Middle frontal gyrus (tissue), 1 donor: ENCODE measurements at regions not wholly inside any gene's neighbourhood (a gene's known extent, or its start where the extent isn't known, plus 50 kb on each side); places are given as distances from the start of the nearest gene placed in this dataset.
"Not testable (repeated sequence)": the region's sequence is repeated elsewhere in the genome, so short reads cannot be mapped to it uniquely, and the experiment has no call there.

Experiments
- DNase-seq: peaks from one replicate; pipeline ENCODE4 v3.0.0-alpha.2; 2015; ENCODE audit warnings: low spot score; ENCODE audit errors: extremely low spot score

DNA sequence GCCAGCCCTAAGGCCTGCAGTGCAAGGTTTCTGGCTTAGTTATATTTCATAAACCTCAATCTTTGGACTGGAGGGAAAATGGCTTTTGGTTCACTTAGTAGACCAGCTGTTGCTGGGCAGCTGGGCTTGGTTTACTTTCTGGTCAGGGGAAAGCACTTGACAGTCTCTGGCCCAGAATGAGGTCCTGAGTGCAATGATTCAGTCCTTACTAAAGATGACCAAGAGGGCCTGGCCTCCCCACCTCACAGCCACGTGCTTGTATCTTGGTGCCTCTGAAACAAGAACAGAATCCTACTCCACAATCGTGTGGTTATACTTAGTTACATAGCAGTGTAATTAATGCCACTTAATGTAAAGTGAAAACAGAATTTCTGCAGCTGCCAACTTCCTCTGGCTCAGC, 325.5 kb upstream of the MEIS1 start:
- DNase-seq: no peak

DNA sequence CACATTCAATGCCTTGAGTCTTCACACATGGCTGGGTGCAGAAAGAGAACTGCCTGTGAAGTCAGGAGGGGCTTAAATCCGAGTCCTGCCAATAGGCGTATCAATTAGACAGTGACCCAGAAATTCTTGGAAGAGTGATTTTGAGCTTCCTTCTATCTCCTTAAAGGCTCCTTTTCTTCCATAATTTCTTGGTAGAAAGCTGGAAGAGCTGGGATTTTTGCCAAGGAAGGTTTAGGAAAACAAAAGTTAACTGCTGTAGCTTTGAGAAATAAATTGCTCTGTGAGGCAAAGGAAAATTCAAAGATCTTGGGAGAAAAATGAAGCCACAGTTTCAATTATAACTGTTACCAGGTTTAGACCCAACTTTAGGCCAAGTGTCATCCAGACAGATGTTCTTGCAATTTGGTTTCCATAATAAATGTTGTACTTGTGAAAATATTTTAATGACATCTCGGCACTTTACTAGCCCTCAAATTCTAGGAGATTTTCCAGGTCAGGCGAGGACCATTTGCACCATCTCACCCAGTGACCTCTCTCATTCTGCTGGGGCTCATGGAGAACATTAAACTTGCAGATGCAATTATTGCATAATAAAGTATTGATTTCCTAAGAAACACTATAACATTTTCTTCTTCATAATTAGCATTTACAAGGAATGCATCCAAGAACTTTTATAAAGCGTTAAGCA, 329.7 kb upstream of the MEIS1 start:
- peak; percentile 6 for DNase-seq

- DNase-seq: no peak
Observed at GRCh38 chr2:66103581-66103980, 331.3 kb upstream of the MEIS1 start.

GRCh38 chr2:66101206-66101605, 333.7 kb upstream of the MEIS1 start:
- DNase-seq: no peak

GRCh38 chr2:66095820-66096345, 339.0 kb upstream of the MEIS1 start:
- DNase-seq: no peak

- not testable (repeated sequence) for DNase-seq
Observed at GRCh38 chr2:66094689-66095088, 340.2 kb upstream of the MEIS1 start.

DNA sequence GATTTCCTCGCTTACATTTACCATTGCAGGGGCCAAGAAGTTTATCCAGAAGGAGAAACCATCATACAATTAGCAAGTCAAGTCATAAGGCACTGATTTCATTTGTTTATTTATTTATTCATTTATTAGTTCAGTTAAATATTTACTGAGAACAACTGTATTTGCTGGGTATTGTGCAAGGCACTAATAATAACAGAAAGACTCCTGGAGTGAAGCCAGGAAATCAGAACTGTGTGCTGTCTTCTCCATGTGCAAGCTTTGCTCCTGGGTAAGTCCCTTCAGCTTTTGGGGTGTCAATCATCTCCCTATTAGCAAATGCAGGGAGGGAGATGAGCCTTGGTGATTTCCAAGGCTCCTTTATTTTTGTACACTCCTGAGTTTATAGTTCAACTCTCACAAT, 341.6 kb upstream of the MEIS1 start:
- no peak for DNase-seq

GRCh38 chr2:66084948-66085590, 349.9 kb upstream of the MEIS1 start:
- DNase-seq: no peak

- no peak for DNase-seq
Observed at GRCh38 chr2:66082581-66082980, 352.3 kb upstream of the MEIS1 start.

- no peak for DNase-seq
Observed at GRCh38 chr2:66080127-66080526, 354.8 kb upstream of the MEIS1 start.

DNA sequence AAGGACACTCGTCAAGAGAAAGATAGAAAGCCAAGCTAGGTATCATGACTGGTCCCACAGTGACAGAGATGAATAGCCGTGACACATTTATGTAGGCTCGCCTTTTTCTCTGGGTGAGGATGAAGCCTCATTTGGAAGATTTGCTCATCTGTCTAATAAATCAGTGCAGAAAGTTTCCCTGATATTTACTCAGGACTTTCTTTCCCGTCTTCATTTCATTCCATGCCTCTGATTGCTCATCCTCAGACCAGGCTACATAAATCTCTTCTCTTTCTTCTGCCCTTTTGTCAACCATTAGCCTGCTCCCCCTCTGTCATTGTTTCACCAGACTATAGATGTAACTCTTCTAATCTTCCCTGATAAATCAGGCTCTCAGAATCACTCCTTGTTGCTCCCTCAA, 361.8 kb upstream of the MEIS1 start:
- no peak for DNase-seq

DNA sequence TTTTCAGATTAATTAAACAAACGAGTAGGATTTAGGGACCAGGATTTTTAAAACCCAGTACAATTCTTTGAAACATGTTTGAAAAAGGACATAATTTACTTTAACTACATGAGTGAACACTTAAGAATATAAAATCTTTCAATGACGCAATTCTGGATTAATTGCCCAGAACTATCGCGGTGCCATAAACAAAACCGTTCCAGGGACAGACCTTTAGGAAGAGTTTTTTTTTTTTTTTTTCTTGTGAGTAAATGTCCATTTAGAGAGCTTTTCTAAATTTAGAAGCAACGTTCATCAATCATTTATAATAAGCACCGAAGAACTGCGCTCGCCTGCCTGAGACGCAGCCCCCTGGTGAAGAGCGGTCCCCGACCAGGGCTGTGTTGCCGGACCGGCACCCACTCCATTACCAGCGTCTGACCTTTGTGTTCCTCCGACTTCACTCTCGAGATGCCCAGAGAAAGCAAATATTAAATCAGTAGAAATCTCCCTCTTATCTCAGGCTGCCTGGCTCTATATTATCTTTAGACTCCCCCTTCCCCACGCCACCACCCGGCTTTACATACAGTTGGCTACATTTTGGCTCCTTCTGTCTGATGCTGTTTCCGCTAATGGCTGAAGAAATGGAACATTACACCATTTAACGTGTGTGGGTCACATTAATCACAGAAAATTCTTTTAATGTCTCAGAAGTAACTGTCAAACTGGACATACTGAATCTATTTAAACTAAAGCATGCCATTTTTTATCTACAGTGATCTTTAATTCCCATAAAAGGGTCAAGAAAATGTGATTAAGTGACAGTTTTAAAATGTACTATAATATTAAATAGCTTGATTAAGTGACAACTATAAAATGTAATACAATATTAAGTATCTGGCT, 364.0 kb upstream of the MEIS1 start:
- no peak for DNase-seq

- no peak for DNase-seq
Observed at GRCh38 chr2:66069937-66070720, 364.8 kb upstream of the MEIS1 start.

GRCh38 chr2:66066032-66066431, 368.9 kb upstream of the MEIS1 start:
- no peak for DNase-seq

DNA sequence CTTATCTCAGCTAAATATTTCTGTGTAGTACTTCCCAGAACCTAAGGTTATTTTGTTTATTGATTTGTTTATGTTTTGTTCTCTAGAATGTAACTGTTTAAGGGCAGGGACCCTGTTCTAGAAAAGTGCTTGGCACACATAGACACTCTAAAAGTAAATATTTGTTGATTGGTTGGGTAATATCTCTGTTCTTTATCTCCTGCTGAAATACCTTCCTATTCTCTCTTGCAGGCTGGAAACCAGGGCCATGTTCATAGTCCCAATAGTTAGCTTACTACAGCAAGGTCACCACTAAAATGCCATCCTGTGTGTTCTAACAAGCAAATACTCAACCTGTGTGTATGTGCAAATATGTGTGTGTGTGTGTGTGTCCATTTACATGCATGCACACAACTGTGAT, 375.6 kb upstream of the MEIS1 start:
- no peak for DNase-seq

- DNase-seq: no peak
Observed at GRCh38 chr2:66058675-66059074, 376.2 kb upstream of the MEIS1 start.

DNA sequence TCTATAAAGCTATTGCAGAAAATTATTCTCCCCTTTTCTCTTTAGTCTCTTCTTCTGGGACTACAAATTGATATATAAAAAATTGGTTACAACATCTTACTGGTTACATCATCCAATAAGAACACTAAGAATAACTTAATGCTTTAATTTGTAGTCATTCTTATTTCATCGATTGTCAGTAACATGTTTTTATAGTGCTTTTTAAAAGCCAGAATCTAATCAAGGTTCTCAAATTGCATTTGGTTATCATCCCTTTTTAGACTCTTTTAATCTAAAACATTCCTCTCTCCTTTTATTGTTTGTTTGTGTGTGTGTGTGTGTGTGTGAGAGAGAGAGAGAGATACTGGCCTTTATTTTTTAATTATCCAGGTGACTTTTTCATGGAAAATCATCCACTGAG, 377.1 kb upstream of the MEIS1 start:
- no peak for DNase-seq

GRCh38 chr2:66050392-66050791, 384.5 kb upstream of the MEIS1 start:
- no peak for DNase-seq

DNA sequence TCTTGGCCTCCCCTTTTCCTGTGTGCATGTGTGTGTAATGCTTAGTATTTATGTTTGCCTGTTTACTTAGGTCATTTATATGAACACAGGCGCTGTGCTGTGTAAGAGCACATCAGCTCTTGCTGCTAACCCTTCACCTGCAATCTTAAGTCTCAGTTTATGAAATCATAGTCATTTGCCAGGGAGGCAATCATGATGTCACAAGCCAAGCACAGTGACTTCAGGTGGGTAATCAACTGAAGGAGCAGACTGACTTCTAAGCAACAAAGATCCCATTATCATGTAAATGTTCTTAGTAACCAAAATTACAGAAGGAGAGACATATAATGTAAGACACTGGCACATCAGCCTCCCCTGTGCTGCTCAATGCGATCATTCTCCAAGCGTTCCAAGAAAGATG, 386.3 kb upstream of the MEIS1 start:
- no peak for DNase-seq

DNA sequence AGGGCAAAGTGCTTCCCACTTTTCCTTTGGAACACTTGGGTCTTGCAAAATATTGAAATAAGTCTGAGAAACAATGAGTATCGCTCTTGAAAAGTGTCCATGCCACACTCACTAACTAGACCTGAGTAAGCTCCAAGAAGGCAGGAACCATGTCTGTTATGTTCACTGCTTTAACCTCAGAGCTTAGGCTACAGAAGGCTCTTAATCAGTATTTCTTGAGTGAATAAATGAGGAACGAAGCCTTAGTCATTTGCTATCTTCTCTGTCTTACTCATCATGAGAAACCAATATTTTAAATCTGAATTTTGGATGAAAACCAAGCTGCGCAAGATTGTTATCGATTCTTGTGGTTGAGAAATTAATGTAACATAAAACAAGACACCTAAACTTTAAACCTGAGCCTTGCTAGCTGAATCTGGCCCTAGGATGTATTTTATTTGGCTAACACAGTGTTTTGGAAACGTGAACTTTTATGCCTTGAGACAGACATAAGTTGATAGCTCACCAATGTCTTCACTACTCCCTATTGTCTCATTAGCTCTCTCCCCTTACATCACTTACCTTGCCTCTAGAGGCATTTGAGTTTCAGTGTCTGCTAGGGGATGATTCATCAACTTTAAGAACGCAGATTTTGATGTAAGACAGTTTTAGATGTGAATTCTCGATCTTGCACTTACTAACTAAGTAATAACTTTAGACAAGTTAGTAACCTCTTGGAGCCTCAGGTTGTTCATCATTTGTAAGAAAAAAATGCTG, 392.8 kb upstream of the MEIS1 start:
- no peak for DNase-seq

GRCh38 chr2:66036948-66037347, 398.0 kb upstream of the MEIS1 start:
- no peak for DNase-seq
